HUDEP-2 (cell line): ENCODE measurements at regions not wholly inside any gene's neighbourhood (a gene's known extent, or its start where the extent isn't known, plus 50 kb on each side); places are given as distances from the start of the nearest gene placed in this dataset.
"Not testable (repeated sequence)": the region's sequence is repeated elsewhere in the genome, so short reads cannot be mapped to it uniquely, and the experiment has no call there.

Experiments used
- DNase-seq, 76 experiments: peaks; one replicate each; lab custom pipeline; 2025; ENCODE audit not compliant: unreplicated experiment in 76 of 76; lab: John Stamatoyannopoulos, UW

GRCh38 chr6:94269256-94269655, 849.9 kb upstream of the EPHA7 start:
- DNase-seq = no peak

- no peak for DNase-seq
These were observed 841.4 kb upstream of the EPHA7 start for GRCh38 chr6:94260765-94261164.

- DNase-seq = no peak
These were observed 835.3 kb upstream of the EPHA7 start for GRCh38 chr6:94254689-94255088.

GRCh38 chr6:94251878-94252277, 832.5 kb upstream of the EPHA7 start:
- no peak for DNase-seq

GRCh38 chr6:94245395-94245794, 826.0 kb upstream of the EPHA7 start:
- no peak for DNase-seq

DNA sequence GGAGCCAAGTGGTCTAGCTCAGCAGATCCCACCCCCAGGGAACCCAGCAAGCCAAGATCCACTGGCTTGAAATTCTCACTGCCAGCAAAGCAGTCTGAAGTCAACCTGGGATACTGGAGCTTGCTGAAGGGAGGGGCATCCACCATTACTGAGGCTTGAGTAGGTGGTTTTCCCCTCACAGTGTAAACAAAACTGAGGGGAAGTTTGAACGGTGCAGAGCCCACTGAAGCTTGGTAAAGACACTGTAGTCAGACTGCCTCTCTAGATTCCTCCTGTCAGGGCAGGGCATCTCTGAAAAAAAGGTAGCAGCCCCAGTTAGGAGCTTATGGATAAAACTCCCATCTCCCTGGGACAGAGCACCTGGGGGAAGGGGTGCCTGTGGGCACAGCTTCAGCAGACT, 819.5 kb upstream of the EPHA7 start:
- DNase-seq = no peak

- DNase-seq = no peak
These were observed 808.4 kb upstream of the EPHA7 start for GRCh38 chr6:94227741-94228140.

DNA sequence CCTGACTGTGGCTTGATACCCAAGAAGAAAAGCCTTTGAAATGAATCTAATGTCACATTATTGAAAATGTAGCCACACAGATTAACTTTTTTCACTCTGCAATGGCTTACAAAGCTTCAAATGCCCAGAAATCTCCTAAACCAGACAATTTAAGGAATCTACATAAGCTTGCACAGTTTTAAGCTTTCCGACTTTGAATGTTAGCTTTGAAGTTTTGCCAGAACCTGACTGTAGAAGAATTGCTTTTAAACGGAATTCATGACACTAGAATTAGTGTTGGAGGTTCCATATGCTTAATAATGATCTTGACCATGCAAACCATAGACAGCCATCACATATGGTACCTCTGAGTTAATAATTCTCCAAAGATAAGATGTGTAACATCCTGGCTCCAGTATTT, 798.5 kb upstream of the EPHA7 start:
- no peak for DNase-seq

- DNase-seq = no peak
These were observed 796.2 kb upstream of the EPHA7 start for GRCh38 chr6:94215552-94215951.

GRCh38 chr6:94213226-94213625, 793.9 kb upstream of the EPHA7 start:
- DNase-seq = no peak

DNA sequence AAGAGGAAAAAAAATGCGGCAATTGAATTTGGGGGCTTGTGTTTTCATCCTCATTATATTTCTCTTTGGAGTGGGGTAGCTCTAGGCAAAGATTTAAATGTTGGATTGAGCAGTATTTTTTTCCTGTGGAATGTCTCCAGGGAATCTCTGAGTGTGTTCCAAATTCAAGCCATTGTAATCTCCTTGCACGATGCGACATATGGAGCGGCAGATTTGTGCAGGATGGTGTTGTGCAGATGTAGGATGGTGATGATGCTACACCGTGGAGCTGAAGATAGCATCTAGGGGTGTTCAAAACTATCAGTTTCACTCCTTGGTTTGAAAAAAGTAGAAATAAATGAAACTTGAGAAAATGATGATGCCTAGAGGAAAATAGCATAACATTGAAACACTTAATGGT, 777.5 kb upstream of the EPHA7 start:
- DNase-seq = no peak

GRCh38 chr6:94190030-94190429, 770.7 kb upstream of the EPHA7 start:
- no peak for DNase-seq

DNA sequence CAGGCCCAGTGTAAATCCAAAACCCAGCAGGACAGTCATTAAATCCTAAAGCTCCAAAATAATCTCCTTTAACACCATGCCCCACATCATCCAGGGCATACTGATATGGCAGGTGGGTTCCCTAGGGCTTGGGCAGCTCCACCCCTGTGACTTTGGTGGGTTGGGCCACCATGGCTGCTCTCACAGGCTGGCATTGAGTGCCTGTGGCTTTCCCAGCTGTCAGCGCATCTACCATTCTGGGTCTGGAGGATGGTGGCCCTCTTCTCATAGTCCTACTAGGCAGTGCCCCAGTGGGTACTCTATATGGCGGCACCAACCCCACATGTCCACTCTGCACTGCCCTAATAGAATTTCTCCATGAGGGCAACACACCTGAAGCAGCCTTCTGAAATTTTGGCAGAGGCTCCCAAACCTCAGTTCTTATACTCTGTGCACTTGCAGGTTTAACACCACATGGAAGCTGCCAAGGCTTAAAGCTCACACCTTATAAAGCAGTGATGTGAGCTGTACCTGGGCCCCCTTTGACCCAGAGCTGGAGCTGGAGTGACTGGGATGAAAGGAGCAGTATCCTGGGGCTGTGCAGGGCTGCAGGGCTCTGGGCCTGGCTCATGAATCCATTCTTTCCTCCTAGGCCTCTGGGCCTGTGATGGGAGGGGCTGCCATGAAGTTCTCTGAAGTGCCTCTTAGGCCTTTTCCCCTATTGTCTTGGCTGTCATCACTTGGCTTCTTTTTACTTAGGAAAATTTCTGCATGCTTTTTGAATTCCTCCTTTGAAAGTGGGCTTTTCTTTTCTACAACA, 765.5 kb upstream of the EPHA7 start:
- DNase-seq = no peak

DNA sequence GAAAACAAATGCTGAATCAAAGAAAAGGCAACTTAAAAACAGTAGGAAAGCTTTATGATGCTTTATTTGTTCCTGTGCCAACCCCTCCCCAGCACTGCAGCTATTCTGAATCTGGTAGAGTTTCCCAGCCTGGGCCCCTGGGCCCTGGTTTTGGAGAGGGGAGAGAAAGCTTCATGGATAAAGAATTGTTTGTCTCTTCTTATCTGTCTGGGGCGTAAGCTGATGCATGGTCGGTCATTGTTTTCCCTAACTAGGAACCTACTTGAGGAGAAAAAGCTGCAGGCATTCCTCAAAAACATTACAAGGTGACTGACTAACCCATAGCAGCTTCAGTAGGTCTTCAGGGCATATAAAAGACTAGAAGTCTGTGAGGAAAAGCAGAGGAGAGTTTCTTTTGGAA, 758.1 kb upstream of the EPHA7 start:
- DNase-seq = no peak

GRCh38 chr6:94175465-94175864, 756.1 kb upstream of the EPHA7 start:
- DNase-seq = no peak

DNA sequence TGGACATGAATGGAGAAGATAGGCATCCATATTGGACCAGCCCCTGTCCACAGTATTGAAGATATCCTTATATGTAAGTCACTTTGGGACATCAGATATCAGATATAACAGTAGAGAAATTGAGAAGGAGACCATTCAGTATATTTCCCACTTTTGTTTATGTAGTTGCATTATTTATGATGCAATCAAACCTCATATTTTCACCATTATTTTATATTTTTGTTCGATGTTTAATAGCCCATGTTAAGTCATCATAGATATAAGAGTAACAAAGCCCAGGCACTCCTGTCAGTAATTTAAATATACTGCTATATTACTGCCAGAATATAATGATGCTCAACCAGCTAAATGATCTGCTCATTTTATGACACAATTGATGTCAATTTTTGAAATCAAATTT, 744.5 kb upstream of the EPHA7 start:
- no peak for DNase-seq

DNA sequence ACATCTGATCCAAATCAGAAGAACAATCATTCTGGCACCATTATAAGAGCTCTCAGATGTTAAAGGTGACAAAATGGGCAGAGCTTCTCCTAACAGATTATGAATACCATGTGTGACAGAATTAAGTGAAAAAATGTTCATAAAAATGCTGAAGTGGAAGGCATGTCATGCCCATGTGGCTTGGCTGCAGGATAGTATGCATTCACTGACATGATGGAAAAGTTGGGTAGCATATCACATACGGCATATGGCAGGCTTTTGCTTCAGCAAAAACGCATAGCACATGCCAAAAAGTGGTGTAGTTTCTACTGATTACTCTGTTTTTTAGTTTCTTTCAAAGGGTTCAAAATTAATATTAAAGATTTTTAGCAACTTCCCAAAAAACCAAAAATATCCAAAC, 731.5 kb upstream of the EPHA7 start:
- no peak for DNase-seq

- no peak for DNase-seq
These were observed 725.4 kb upstream of the EPHA7 start for GRCh38 chr6:94144807-94145206.

DNA sequence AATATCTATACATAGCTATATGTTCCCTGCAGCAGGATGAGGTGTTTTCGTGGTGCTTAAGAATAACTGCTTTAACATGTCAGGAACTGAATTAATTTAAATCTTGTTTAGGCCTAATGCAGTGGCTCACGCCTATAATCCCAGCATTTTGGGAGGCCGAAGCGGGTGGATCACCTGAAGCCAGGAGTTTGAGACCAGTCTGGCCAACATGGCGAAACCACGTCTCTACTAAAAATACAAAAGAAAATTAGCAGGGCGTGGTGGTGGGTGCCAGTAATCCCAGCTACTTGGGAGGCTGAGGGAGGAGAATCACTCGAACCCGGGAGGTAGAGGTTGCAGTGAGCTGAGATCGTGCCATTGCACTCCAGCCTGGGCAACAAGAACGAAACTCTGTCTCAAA, 717.8 kb upstream of the EPHA7 start:
- not testable (repeated sequence) for DNase-seq

DNA sequence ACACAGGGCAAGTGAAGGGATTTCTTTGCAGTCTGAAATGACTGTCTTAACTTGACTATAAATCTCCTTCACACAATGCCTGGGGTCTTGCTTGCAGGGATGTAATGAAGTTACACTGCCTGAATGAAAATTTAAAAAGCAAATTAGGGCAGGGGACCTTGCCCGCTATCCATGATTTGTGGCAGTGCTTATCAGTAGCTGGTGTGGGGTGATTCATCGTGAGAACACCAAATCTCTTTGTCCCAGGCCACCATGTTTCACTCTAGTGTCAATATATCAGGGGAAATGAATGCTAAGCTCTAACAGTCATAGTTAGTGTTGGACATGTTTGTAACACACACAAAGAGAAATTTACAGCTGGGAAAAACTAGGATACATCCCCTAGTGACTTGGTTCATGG, 713.7 kb upstream of the EPHA7 start:
- no peak for DNase-seq

- no peak for DNase-seq
These were observed 711.9 kb upstream of the EPHA7 start for GRCh38 chr6:94131271-94131670.

DNA sequence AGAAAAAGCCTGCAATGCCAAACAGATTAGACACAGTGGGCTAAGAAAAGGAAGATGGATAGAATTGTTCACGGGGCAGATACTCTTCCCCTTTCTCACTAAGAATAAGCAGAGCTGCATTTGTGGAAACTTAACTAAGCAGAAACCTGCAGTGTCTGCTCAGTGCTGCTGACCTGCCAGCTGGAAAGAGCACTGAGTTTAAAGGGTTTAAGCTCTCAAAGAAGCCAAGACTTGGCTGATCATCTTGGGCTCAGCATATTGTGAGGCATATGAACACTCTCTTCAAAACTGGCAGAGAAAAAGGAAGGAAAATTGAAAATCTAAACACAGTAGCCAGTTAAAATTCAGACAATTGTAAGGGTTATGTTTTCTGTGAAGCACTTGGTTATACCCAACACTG, 711.1 kb upstream of the EPHA7 start:
- DNase-seq = no peak

DNA sequence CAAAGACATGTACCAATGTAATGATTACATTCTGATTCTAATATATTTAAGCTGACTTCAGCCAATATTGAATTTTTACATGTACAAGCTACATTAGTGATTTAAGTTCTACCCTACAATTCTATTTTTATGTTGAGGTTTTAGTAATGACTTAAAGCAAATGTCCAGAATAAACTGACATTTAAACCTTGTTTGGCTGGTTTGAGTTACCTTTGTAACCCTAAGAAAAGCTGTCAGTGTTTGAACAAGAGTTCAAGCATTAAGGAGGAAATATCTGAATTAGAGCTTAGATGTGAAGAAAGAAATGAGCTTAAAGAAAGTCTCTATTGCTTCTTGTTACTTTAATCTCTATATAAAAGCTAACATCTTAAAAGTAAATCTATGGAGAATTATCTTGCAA, 710.6 kb upstream of the EPHA7 start:
- DNase-seq = no peak
